ENCODE measurements at regions not wholly inside any gene's neighbourhood (a gene's known extent, or its start where the extent isn't known, plus 50 kb on each side); places are given as distances from the start of the nearest gene placed in this dataset.

- TF ChIP-seq, protein P1, sequence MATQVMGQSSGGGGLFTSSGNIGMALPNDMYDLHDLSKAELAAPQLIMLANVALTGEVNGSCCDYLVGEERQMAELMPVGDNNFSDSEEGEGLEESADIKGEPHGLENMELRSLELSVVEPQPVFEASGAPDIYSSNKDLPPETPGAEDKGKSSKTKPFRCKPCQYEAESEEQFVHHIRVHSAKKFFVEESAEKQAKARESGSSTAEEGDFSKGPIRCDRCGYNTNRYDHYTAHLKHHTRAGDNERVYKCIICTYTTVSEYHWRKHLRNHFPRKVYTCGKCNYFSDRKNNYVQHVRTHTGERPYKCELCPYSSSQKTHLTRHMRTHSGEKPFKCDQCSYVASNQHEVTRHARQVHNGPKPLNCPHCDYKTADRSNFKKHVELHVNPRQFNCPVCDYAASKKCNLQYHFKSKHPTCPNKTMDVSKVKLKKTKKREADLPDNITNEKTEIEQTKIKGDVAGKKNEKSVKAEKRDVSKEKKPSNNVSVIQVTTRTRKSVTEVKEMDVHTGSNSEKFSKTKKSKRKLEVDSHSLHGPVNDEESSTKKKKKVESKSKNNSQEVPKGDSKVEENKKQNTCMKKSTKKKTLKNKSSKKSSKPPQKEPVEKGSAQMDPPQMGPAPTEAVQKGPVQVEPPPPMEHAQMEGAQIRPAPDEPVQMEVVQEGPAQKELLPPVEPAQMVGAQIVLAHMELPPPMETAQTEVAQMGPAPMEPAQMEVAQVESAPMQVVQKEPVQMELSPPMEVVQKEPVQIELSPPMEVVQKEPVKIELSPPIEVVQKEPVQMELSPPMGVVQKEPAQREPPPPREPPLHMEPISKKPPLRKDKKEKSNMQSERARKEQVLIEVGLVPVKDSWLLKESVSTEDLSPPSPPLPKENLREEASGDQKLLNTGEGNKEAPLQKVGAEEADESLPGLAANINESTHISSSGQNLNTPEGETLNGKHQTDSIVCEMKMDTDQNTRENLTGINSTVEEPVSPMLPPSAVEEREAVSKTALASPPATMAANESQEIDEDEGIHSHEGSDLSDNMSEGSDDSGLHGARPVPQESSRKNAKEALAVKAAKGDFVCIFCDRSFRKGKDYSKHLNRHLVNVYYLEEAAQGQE (IDR thresholded peaks at IDR 0.05; ENCODE audit: insufficient read depth in 1 of 2, low read depth in 2 of 2, low read length in 2 of 2) = no peak
- TF ChIP-seq TAF1 (IDR thresholded peaks at IDR 0.05; ENCODE audit: borderline replicate concordance, insufficient read depth, low read length) (no peak), POLR2AphosphoS5 (IDR thresholded peaks at IDR 0.05; ENCODE audit: low read depth, low read length) (no peak), FOXP2 (optimal IDR thresholded peaks at IDR 0.05; ENCODE audit: borderline replicate concordance, extremely low read depth, extremely low read length, insufficient read depth) (no peak), SIN3A (IDR thresholded peaks at IDR 0.05; ENCODE audit: borderline replicate concordance, insufficient read depth, low read length) (no peak)
These were observed 91.3 kb upstream of the BET1 start for GRCh38 chr7:94095316-94096009.

- TF ChIP-seq FOXP2 (optimal IDR thresholded peaks at IDR 0.05; ENCODE audit: borderline replicate concordance, extremely low read depth, extremely low read length, insufficient read depth) = no peak
- TF ChIP-seq SIN3A (IDR thresholded peaks at IDR 0.05; ENCODE audit: borderline replicate concordance, insufficient read depth, low read length) = no peak
- TF ChIP-seq, protein P1 (IDR thresholded peaks at IDR 0.05; ENCODE audit: insufficient read depth in 1 of 2, low read depth in 2 of 2, low read length in 2 of 2) = no peak
- no peak for TF ChIP-seq TAF1 (IDR thresholded peaks at IDR 0.05; ENCODE audit: borderline replicate concordance, insufficient read depth, low read length)
- no peak for TF ChIP-seq POLR2AphosphoS5 (IDR thresholded peaks at IDR 0.05; ENCODE audit: low read depth, low read length)
These were observed 95.5 kb upstream of the BET1 start for GRCh38 chr7:94099679-94100078.

DNA sequence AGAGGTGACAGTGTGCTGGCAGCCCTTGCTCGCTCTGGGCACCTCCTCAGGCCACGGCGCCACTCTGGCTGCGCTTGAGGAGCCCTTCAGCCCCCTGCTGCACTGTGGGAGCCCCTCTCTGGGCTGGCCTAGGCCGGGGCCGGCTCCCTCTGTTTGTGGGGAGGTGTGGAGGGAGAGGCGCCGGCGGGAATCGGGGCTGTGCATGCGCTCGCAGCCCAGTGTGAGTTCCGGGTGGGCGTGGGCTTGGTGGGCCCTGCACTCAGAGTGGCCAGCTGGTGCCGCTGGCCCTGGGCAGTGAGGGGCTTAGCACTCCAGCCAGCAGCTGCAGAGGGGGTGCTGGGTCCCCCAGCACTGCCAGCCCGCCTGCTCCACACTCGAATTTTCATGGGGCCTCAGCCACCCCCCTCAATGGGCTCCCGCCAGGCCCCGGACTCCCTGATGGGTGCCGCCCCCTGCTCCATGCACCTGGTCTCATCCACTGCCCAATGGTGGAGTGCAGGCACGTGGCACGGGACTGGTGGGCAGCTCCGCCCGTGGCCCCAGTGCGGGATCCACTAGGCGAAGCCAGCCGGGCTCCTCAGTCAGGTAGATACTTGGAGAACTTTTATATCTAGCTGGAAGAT lies 96.7 kb upstream of the BET1 start:
- TF ChIP-seq, protein P1 (IDR thresholded peaks at IDR 0.05; ENCODE audit: insufficient read depth in 1 of 2, low read depth in 2 of 2, low read length in 2 of 2) = no peak
- TF ChIP-seq POLR2AphosphoS5 (IDR thresholded peaks at IDR 0.05; ENCODE audit: low read depth, low read length) (no peak), SIN3A (IDR thresholded peaks at IDR 0.05; ENCODE audit: borderline replicate concordance, insufficient read depth, low read length) (no peak), TAF1 (IDR thresholded peaks at IDR 0.05; ENCODE audit: borderline replicate concordance, insufficient read depth, low read length) (no peak), FOXP2 (optimal IDR thresholded peaks at IDR 0.05; ENCODE audit: borderline replicate concordance, extremely low read depth, extremely low read length, insufficient read depth) (no peak)

DNA sequence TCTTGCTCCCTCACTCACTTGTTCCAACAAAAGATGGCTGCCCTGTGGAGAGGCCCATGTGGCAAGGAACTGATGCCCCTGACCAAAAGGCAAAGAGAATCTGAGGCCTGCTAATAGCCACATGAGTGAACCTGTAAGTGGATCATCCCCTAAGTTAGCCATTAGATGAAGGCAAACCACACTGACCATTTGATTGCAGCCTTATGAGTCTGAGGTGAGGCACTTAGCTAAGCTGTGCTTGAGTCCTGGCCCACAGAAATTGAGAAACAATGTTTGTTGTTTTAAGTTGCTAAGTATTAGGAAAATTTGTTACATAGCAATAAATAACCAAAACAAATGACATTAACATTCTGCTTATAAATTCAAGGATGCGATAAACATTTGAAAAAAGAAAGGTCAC lies 100.1 kb upstream of the BET1 start:
- TF ChIP-seq SIN3A (IDR thresholded peaks at IDR 0.05; ENCODE audit: borderline replicate concordance, insufficient read depth, low read length) = no peak
- TF ChIP-seq POLR2AphosphoS5 (IDR thresholded peaks at IDR 0.05; ENCODE audit: low read depth, low read length) = no peak
- TF ChIP-seq FOXP2 (optimal IDR thresholded peaks at IDR 0.05; ENCODE audit: borderline replicate concordance, extremely low read depth, extremely low read length, insufficient read depth) = no peak
- no peak for TF ChIP-seq TAF1 (IDR thresholded peaks at IDR 0.05; ENCODE audit: borderline replicate concordance, insufficient read depth, low read length)
- TF ChIP-seq, protein P1 (IDR thresholded peaks at IDR 0.05; ENCODE audit: insufficient read depth in 1 of 2, low read depth in 2 of 2, low read length in 2 of 2) = no peak

Data from PFSK-1 (cell line).